H1 (cell line): ENCODE measurements at regions not wholly inside any gene's neighbourhood (a gene's known extent, or its start where the extent isn't known, plus 50 kb on each side); places are given as distances from the start of the nearest gene placed in this dataset.

Experiments used
- CTCF ChIA-PET: fragments of 300-600 bp; sonication (Branson Sonifier 250); formaldehyde crosslinking; loops from one replicate; lab custom pipeline; 2021; ENCODE audit not compliant: partially characterized antibody; lab: Charles Lee
- POLR2A ChIA-PET: fragments of 300-600 bp; sonication (Branson Sonifier 250); formaldehyde crosslinking; loops from one replicate; lab custom pipeline; 2021; ENCODE audit warnings: inconsistent platforms; ENCODE audit not compliant: partially characterized antibody; lab: Charles Lee
- DNase-seq, 2 experiments: peaks; one replicate each; pipeline versions ENCODE4 v3.0.0 to v3.0.0-alpha.2; 2010 to 2022; ENCODE audit warnings: low spot score in 2 of 2, low read depth in 1 of 2, mixed read lengths in 1 of 2
- FAIRE-seq: peaks from 2 replicates; lab custom pipeline; 2011; peaks lifted over from hg19 to GRCh38; lab: Jason Lieb, UNC
- H2AFZ ChIP-seq: 2 replicates; pipeline ENCODE4 v1.8.1; 2012; ENCODE audit warnings: low read length, inconsistent platforms
- H2AK5ac ChIP-seq: 2 replicates; pipeline ENCODE4 v1.6.1; 2013; ENCODE audit warnings: low read depth, low read length
- H2BK120ac ChIP-seq: replicated peaks from 2 replicates; pipeline ENCODE3; 2013; ENCODE audit warnings: low read depth, low read length, inconsistent platforms
- H2BK12ac ChIP-seq: 2 replicates; pipeline ENCODE4 v1.6.1; 2013; ENCODE audit warnings: low read depth, low read length
- H2BK15ac ChIP-seq: 2 replicates; pipeline ENCODE4 v1.6.1; 2013; ENCODE audit warnings: low read length
- H2BK20ac ChIP-seq: 2 replicates; pipeline ENCODE4 v1.6.1; 2013; ENCODE audit warnings: low read length
- H2BK5ac ChIP-seq: 2 replicates; pipeline ENCODE4 v1.6.1; 2013; ENCODE audit warnings: low read depth, low read length
- H3K14ac ChIP-seq: 2 replicates; pipeline ENCODE4 v1.6.1; 2013; ENCODE audit warnings: inconsistent platforms; ENCODE audit not compliant: insufficient read length
- H3K18ac ChIP-seq: 2 replicates; pipeline ENCODE4 v1.6.1; 2013; ENCODE audit warnings: low read length; ENCODE audit errors: extremely low read depth
- H3K23ac ChIP-seq: 2 replicates; pipeline ENCODE4 v1.6.1; 2013; ENCODE audit warnings: inconsistent platforms; ENCODE audit not compliant: insufficient read length
- H3K23me2 ChIP-seq: 2 replicates; pipeline ENCODE4 v1.6.1; 2013; ENCODE audit warnings: low read depth, low read length
- H3K27ac ChIP-seq: 2 replicates; pipeline ENCODE4 v1.6.1; 2011; ENCODE audit warnings: low read depth, low read length, inconsistent platforms
- H3K27me3 ChIP-seq, 4 experiments: replicated peaks in 1 of 4; 1 replicate in 1 of 4; 2 replicates in 3 of 4; pipeline versions ENCODE4 v1.6.1 to v1.8.1; 2011 to 2013; ENCODE audit warnings: low read length in 3 of 4, mild to moderate bottlenecking in 3 of 4, inconsistent platforms in 2 of 4, mixed read lengths in 2 of 4, moderate library complexity in 1 of 4; ENCODE audit not compliant: control insufficient read depth in 3 of 4, insufficient read depth in 3 of 4; ENCODE audit errors: extremely low read depth in 1 of 4
- H3K36me3 ChIP-seq, 4 experiments: 2 replicates each; pipeline versions ENCODE4 v1.6.1 to v1.8.1; 2011 to 2013; ENCODE audit warnings: mild to moderate bottlenecking in 4 of 4, low read length in 3 of 4, moderate library complexity in 2 of 4, control low read depth in 1 of 4, inconsistent platforms in 1 of 4; ENCODE audit not compliant: insufficient read depth in 4 of 4, control insufficient read depth in 2 of 4
- H3K4ac ChIP-seq: replicated peaks from 2 replicates; pipeline ENCODE3; 2013; ENCODE audit warnings: low read length, low read depth, mixed read lengths, inconsistent platforms; ENCODE audit not compliant: insufficient read length
- H3K4me1 ChIP-seq, 4 experiments: replicated peaks in 1 of 4; 1 replicate in 1 of 4; 2 replicates in 3 of 4; pipeline versions ENCODE4 v1.6.1 to v1.8.1; 2011 to 2013; ENCODE audit warnings: low read length in 3 of 4, inconsistent platforms in 2 of 4, mixed read lengths in 1 of 4; ENCODE audit not compliant: insufficient read depth in 4 of 4, control insufficient read depth in 3 of 4
- H3K4me2 ChIP-seq, 2 experiments: 2 replicates each; pipeline versions ENCODE4 v1.6.1 to v1.8.1; 2011 to 2013; ENCODE audit warnings: low read depth in 2 of 2, low read length in 2 of 2, control low read depth in 1 of 2, inconsistent platforms in 1 of 2, mild to moderate bottlenecking in 1 of 2; ENCODE audit not compliant: insufficient read depth in 1 of 2
- H3K4me3 ChIP-seq, 4 experiments: fragments of 200-600, 300-600 bp in 1 of 4; sonication (generic), shearing (Covaris generic), sonication (Bioruptor Twin) in 1 of 4; 2 replicates each; pipeline versions ENCODE4 v1.5.1 to v1.8.1; 2011 to 2016; ENCODE audit warnings: low read length in 4 of 4, low read depth in 3 of 4, control low read depth in 2 of 4, inconsistent platforms in 2 of 4, mild to moderate bottlenecking in 2 of 4, mixed read lengths in 1 of 4, moderate library complexity in 1 of 4; ENCODE audit not compliant: insufficient read depth in 2 of 4; ENCODE audit errors: extremely low read depth in 1 of 4
- H3K56ac ChIP-seq: replicated peaks from 2 replicates; pipeline ENCODE3; 2013; ENCODE audit warnings: low read depth, mild to moderate bottlenecking, mixed read lengths, low read length, inconsistent platforms; ENCODE audit not compliant: insufficient read length
- H3K79me1 ChIP-seq: 2 replicates; pipeline ENCODE4 v1.6.1; 2013; ENCODE audit warnings: low read depth, low read length, control low read depth
- H3K79me2 ChIP-seq, 2 experiments: 2 replicates each; pipeline versions ENCODE4 v1.6.1 to v1.8.1; 2012 to 2013; ENCODE audit warnings: low read length in 2 of 2, mild to moderate bottlenecking in 2 of 2, inconsistent platforms in 1 of 2; ENCODE audit not compliant: insufficient read depth in 2 of 2, control insufficient read depth in 1 of 2
- H3K9ac ChIP-seq, 4 experiments: replicated peaks in 1 of 4; 1 replicate in 1 of 4; 2 replicates in 3 of 4; pipeline versions ENCODE4 v1.6.1 to v1.8.1; 2011 to 2013; ENCODE audit warnings: low read depth in 3 of 4, low read length in 3 of 4, control low read depth in 2 of 4, mild to moderate bottlenecking in 2 of 4, moderate library complexity in 2 of 4, inconsistent platforms in 1 of 4; ENCODE audit errors: extremely low read depth in 1 of 4
- H3K9me3 ChIP-seq, 2 experiments: 2 replicates each; pipeline versions ENCODE4 v1.6.1 to v1.8.1; 2012 to 2013; ENCODE audit warnings: mild to moderate bottlenecking in 2 of 2, moderate library complexity in 2 of 2, control low read depth in 1 of 2, inconsistent platforms in 1 of 2, low read depth in 1 of 2, low read length in 1 of 2, mixed read lengths in 1 of 2; ENCODE audit not compliant: insufficient read depth in 2 of 2
- H4K20me1 ChIP-seq, 2 experiments: replicated peaks in 1 of 2; 2 replicates each; pipeline versions ENCODE3 to v1.8.1; 2011 to 2013; ENCODE audit warnings: inconsistent platforms in 2 of 2, low read length in 2 of 2, mild to moderate bottlenecking in 1 of 2; ENCODE audit not compliant: insufficient read depth in 2 of 2, control insufficient read depth in 1 of 2
- H4K5ac ChIP-seq: 2 replicates; pipeline ENCODE4 v1.6.1; 2013; ENCODE audit warnings: low read length, low read depth, mixed read lengths, inconsistent platforms; ENCODE audit not compliant: insufficient read length
- H4K8ac ChIP-seq: 2 replicates; pipeline ENCODE4 v1.8.0; 2013; ENCODE audit warnings: mild to moderate bottlenecking, moderate library complexity, low read length, inconsistent platforms; ENCODE audit not compliant: insufficient read depth; ENCODE audit errors: extremely low read depth
- H4K91ac ChIP-seq: replicated peaks from 2 replicates; pipeline ENCODE3; 2013; ENCODE audit warnings: low read length, mixed read lengths, inconsistent platforms; ENCODE audit not compliant: insufficient read length
- KDM5A ChIP-seq: fragments of 200-600 bp; IDR thresholded peaks from 2 replicates; pipeline ENCODE4 v1.7.1; 2012; ENCODE audit warnings: mild to moderate bottlenecking, low read length, inconsistent platforms, mixed read lengths
- POLR2AphosphoS5 ChIP-seq: IDR thresholded peaks from 2 replicates; pipeline ENCODE4 v1.6.1; 2011; ENCODE audit warnings: low read depth, low read length
- POU5F1 ChIP-seq: IDR thresholded peaks from 2 replicates; pipeline ENCODE4 v1.6.1; 2011; ENCODE audit warnings: low read depth, mild to moderate bottlenecking, low read length, moderate library complexity
- RAD21 ChIP-seq, 2 experiments: IDR thresholded peaks in 1 of 2; conservative IDR thresholded peaks in 1 of 2; 2 replicates each; pipeline ENCODE4 v1.6.1; 2011; ENCODE audit warnings: low read depth in 2 of 2, low read length in 2 of 2, improper control_type of control experiment in 1 of 2, inconsistent platforms in 1 of 2, mild to moderate bottlenecking in 1 of 2, moderate library complexity in 1 of 2
- TAF1 ChIP-seq: IDR thresholded peaks from 2 replicates; pipeline ENCODE4 v1.6.1; 2011; ENCODE audit warnings: mild to moderate bottlenecking, low read depth, low read length
- TEAD4 ChIP-seq: IDR thresholded peaks from 2 replicates; pipeline ENCODE4 v1.6.1; 2012; ENCODE audit warnings: low read depth, low read length, inconsistent platforms, mixed read lengths
- ZNF274 ChIP-seq: IDR thresholded peaks from 2 replicates; pipeline ENCODE4 v1.7.0; 2012; ENCODE audit warnings: low read length, borderline replicate concordance; ENCODE audit errors: extremely low read depth
- WGBS, 2 experiments: shearing (Covaris generic) in 1 of 2; methylation state at CpG; one replicate each; pipeline versions ENCODE4 v1.1.6 to v1.1.7; 2013 to 2015; ENCODE audit warnings: low lambda C conversion rate in 2 of 2, mixed read lengths in 2 of 2, inconsistent platforms in 1 of 2, low coverage in 1 of 2, missing lambda C conversion rate in 1 of 2; ENCODE audit not compliant: insufficient replicate concordance in 2 of 2, insufficient coverage in 1 of 2, insufficient read length in 1 of 2; ENCODE audit errors: extremely low coverage in 1 of 2, missing lambda C conversion rate in 1 of 2; 5-methylcytosine and 5-hydroxymethylcytosine counted together
- TF ChIP-seq, protein P1 (sequence below): IDR thresholded peaks from 2 replicates; pipeline ENCODE4 v1.6.1; 2012; ENCODE audit warnings: low read length, inconsistent platforms

DNA sequence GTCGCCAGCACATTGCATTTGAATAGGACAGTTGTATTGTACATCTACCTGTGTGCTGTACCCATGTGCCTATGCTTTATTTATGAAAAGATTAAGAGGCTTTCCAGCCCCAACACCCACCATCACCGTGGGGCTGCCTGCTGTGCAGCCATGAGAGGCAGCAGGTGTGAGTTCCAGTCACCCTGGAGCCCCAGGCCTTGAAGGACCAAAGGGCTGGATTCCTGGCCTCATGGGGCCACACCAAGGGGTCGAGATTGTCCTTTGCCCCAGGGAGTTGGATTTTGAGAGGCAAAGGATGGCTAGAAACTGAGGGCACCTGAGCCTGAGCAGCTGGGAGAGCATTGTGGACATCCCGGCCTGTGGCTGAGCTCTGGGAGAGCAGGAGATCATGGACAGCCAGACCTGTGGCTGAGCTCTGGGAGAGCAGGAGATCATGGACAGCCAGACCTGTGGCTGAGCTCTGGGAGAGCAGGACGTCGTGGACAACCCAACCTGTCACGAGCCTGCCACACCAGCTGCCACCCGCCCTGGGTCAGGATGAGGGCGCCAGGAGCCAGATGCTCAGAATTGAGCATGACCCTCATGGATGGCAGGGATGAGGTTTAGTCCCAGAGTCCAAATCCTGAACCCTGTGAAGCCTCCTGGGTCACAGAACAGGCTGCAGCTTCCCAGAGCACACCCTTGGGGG lies 182.5 kb upstream of the RAB6C start:
- Histone ChIP-seq H3K36me3 (no peaks in the 10 kb centered on the region), H3K14ac (no peak overlapping the region), H2BK12ac (no peak overlapping the region), H2BK15ac (no peak overlapping the region), H3K23me2 (no peaks in the 10 kb centered on the region), H2BK20ac (no peak overlapping the region), H3K9me3 (no peaks in the 10 kb centered on the region), H4K20me1 (no peaks in the 10 kb centered on the region), H2BK5ac (no peak overlapping the region), H2AK5ac (no peak overlapping the region), H3K56ac (no peak overlapping the region), H3K4me2 (no peak overlapping the region), H3K4ac (no peak overlapping the region), H3K18ac (no peak overlapping the region)
- DNase-seq (no peak), FAIRE-seq (no peak)
- 86% methylated on average over 9 of the region's 9 CpGs; no CpG with 5 or more reads in 1 of the 2 experiments for WGBS, 2 experiments
- CTCF ChIA-PET = interaction anchor here (0.5 to 1.1 kb wide), 2 partner anchors 32 to 133 kb away, joined by 3 read pairs; no protein-coding TSS in a partner anchor
- TF ChIP-seq ZNF274 (no peak), TEAD4 (no peak), POLR2AphosphoS5 (no peak), POU5F1 (no peak), KDM5A (no peak), RAD21 (IDR thresholded peaks at IDR 0.05 in 1 of 2, conservative IDR thresholded peaks at IDR 0.05 in 1 of 2; ENCODE audit: low read depth in 2 of 2, low read length in 2 of 2) (no peak), TAF1 (no peak)
- TF ChIP-seq, protein P1, sequence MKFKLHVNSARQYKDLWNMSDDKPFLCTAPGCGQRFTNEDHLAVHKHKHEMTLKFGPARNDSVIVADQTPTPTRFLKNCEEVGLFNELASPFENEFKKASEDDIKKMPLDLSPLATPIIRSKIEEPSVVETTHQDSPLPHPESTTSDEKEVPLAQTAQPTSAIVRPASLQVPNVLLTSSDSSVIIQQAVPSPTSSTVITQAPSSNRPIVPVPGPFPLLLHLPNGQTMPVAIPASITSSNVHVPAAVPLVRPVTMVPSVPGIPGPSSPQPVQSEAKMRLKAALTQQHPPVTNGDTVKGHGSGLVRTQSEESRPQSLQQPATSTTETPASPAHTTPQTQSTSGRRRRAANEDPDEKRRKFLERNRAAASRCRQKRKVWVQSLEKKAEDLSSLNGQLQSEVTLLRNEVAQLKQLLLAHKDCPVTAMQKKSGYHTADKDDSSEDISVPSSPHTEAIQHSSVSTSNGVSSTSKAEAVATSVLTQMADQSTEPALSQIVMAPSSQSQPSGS = no peak
- TF ChIP-seq, all 59 proteins: peak for 0
- H3K27ac ChIP-seq = no peak overlapping the region
- H3K23ac ChIP-seq = no peak overlapping the region
- no peaks in the 10 kb centered on the region for H3K79me2 ChIP-seq
- no peaks in the 10 kb centered on the region for H3K27me3 ChIP-seq
- H4K91ac ChIP-seq = no peak overlapping the region
- H4K5ac ChIP-seq = no peak overlapping the region
- POLR2A ChIA-PET = no interaction called here
- no peak overlapping the region for H4K8ac ChIP-seq
- H3K9ac ChIP-seq = no peak overlapping the region
- no peak overlapping the region for H3K4me3 ChIP-seq
- H2AFZ ChIP-seq = no peak overlapping the region
- no peak overlapping the region for H2BK120ac ChIP-seq
- H3K4me1 ChIP-seq = peaks cover 0 to 4% (median 2%) of the 10 kb centered on the region in 4 experiments; a peak in 3 of 7 replicates
- H3K79me1 ChIP-seq = no peaks in the 10 kb centered on the region
